GM12878 (cell line): ENCODE measurements at regions not wholly inside any gene's neighbourhood (a gene's known extent, or its start where the extent isn't known, plus 50 kb on each side); places are given as distances from the start of the nearest gene placed in this dataset.

Experiments
- ATAC-seq: fragments of 200-7000 bp; cut with Tn5 transposase; 3 replicates; pipeline ENCODE4 v1.9.1; 2020; ENCODE audit warnings: mild to moderate bottlenecking, moderate library complexity
- BruUV-seq: library from RNA; stranded (reverse); fragments of 400-500 nt; replicated peaks from 2 replicates; lab custom pipeline; 2021; lab: Mats Ljungman, UMichigan
- CTCF ChIA-PET: fragments of 300-600 bp; sonication (Branson Sonifier 250); formaldehyde crosslinking; extraction: SDS; loops from one replicate; lab custom pipeline; 2021; ENCODE audit warnings: inconsistent platforms; lab: Yijun Ruan, JAX
- POLR2A ChIA-PET: fragments of 350-600 bp; formaldehyde crosslinking; extraction: SDS; loops from one replicate; lab custom pipeline; 2021; ENCODE audit warnings: inconsistent platforms; lab: Charles Lee
- RAD21 ChIA-PET: fragments of 300-600 bp; sonication (Branson Sonifier 250); formaldehyde crosslinking; loops from one replicate; lab custom pipeline; 2023; ENCODE audit warnings: antibody characterized with exemption; ENCODE audit not compliant: unreplicated experiment; lab: Charles Lee
- SMC1A ChIA-PET: fragments of 300-600 bp; sonication (Branson Sonifier 250); formaldehyde crosslinking; loops from one replicate; lab custom pipeline; 2023; ENCODE audit not compliant: unreplicated experiment, uncharacterized antibody; lab: Charles Lee
- DNase-seq: peaks from one replicate; pipeline ENCODE4 v3.0.0-alpha.2; 2011; ENCODE audit warnings: low read depth, low spot score
- FAIRE-seq: peaks from 3 replicates; lab custom pipeline; 2011; peaks lifted over from hg19 to GRCh38; lab: Jason Lieb, UNC
- H2AFZ ChIP-seq: 2 replicates; pipeline ENCODE4 v1.6.0; 2011; ENCODE audit warnings: low read depth, low read length, control low read depth; ENCODE audit not compliant: control insufficient read depth
- H3K27ac ChIP-seq: 2 replicates; pipeline ENCODE4 v1.5.1; 2011; ENCODE audit warnings: control low read depth; ENCODE audit not compliant: control insufficient read depth, insufficient read depth
- H3K27me3 ChIP-seq, 2 experiments: replicated peaks in 1 of 2; 2 replicates each; pipeline versions ENCODE4 v1.6.0 to v1.6.1; 2011; ENCODE audit warnings: low read length in 1 of 2; ENCODE audit not compliant: control insufficient read depth in 2 of 2, insufficient read depth in 2 of 2
- H3K36me3 ChIP-seq, 2 experiments: 2 replicates each; pipeline ENCODE4 v1.5.1; 2011; ENCODE audit warnings: low read length in 1 of 2; ENCODE audit not compliant: control insufficient read depth in 2 of 2, insufficient read depth in 2 of 2
- H3K4me1 ChIP-seq: 2 replicates; pipeline ENCODE4 v1.6.1; 2011; ENCODE audit warnings: mild to moderate bottlenecking, low read length, moderate library complexity, mixed read lengths; ENCODE audit not compliant: control insufficient read depth, insufficient read depth
- H3K4me2 ChIP-seq: 2 replicates; pipeline ENCODE4 v1.6.0; 2011; ENCODE audit warnings: control low read depth; ENCODE audit not compliant: control insufficient read depth, insufficient read depth
- H3K4me3 ChIP-seq: fragments of 200-600 bp; sonication (generic); 2 replicates; pipeline ENCODE4 v1.5.1; 2016
- H3K79me2 ChIP-seq: 2 replicates; pipeline ENCODE4 v1.6.0; 2011; ENCODE audit warnings: low read length; ENCODE audit not compliant: control insufficient read depth, insufficient read depth
- H3K9ac ChIP-seq: 2 replicates; pipeline ENCODE4 v1.8.0; 2011; ENCODE audit warnings: low read length, control low read depth, mixed read lengths; ENCODE audit not compliant: control insufficient read depth, insufficient read depth
- H3K9me3 ChIP-seq: replicated peaks from 3 replicates; pipeline ENCODE4 v1.5.1; 2011; ENCODE audit warnings: mild to moderate bottlenecking, low read length; ENCODE audit not compliant: control insufficient read depth, insufficient read depth
- H4K20me1 ChIP-seq: 2 replicates; pipeline ENCODE4 v1.6.0; 2011; ENCODE audit not compliant: control insufficient read depth, insufficient read depth
- BCL11A ChIP-seq: IDR thresholded peaks from 2 replicates; pipeline ENCODE4 v1.6.1; 2011; ENCODE audit warnings: low read depth, low read length
- BMI1 ChIP-seq: fragments of 450-650 bp; IDR thresholded peaks from 2 replicates; pipeline ENCODE4 v1.6.1; 2016; ENCODE audit warnings: mild to moderate bottlenecking, moderate library complexity, borderline replicate concordance
- CBX5 ChIP-seq: sonication (generic); IDR thresholded peaks from 2 replicates; pipeline ENCODE4 v1.6.1; 2016; ENCODE audit warnings: low read depth, moderate library complexity, mild to moderate bottlenecking, inconsistent platforms
- CEBPB ChIP-seq, 2 experiments: fragments of 150-350 bp in 1 of 2; IDR thresholded peaks; 2 replicates each; pipeline ENCODE4 v1.6.1; 2012 to 2014; ENCODE audit warnings: low read depth in 2 of 2, low read length in 2 of 2, borderline replicate concordance in 1 of 2, inconsistent platforms in 1 of 2
- CHD4 ChIP-seq: fragments of 200-600 bp; sonication (generic); IDR thresholded peaks from 2 replicates; pipeline ENCODE4 v1.6.1; 2016; ENCODE audit warnings: mild to moderate bottlenecking
- E2F8 ChIP-seq: fragments of 450-650 bp; IDR thresholded peaks from 2 replicates; pipeline ENCODE4 v1.6.1; 2018; ENCODE audit warnings: mild to moderate bottlenecking, low read depth, moderate library complexity; ENCODE audit not compliant: partially characterized antibody
- HDAC6 ChIP-seq: fragments of 200-600 bp; sonication (generic); IDR thresholded peaks from one replicate; pipeline ENCODE4 v1.8.0; 2017; ENCODE audit warnings: antibody characterized with exemption; ENCODE audit not compliant: unreplicated experiment
- KDM1A ChIP-seq: fragments of 200-600 bp; sonication (generic); IDR thresholded peaks from 2 replicates; pipeline ENCODE4 v1.6.1; 2016; ENCODE audit warnings: borderline replicate concordance
- MTA3 ChIP-seq: IDR thresholded peaks from 2 replicates; pipeline ENCODE4 v1.6.1; 2012; ENCODE audit warnings: low read length, inconsistent platforms, borderline replicate concordance
- NFIC ChIP-seq: IDR thresholded peaks from 2 replicates; pipeline ENCODE4 v1.6.1; 2012; ENCODE audit warnings: low read depth, mild to moderate bottlenecking, inconsistent platforms, low read length, moderate library complexity
- NFYA ChIP-seq: IDR thresholded peaks from 2 replicates; pipeline ENCODE4 v1.6.1; 2011; ENCODE audit warnings: low read depth, mild to moderate bottlenecking, low read length, improper control_type of control experiment, borderline replicate concordance
- POLR2AphosphoS2 ChIP-seq: IDR thresholded peaks from 2 replicates; pipeline ENCODE4 v1.6.1; 2011; ENCODE audit warnings: low read depth, mild to moderate bottlenecking, low read length, improper control_type of control experiment, moderate library complexity
- RELA ChIP-seq: fragments of 450-650 bp; IDR thresholded peaks from 2 replicates; pipeline ENCODE4 v1.8.0; 2014; ENCODE audit warnings: borderline replicate concordance; ENCODE audit not compliant: partially characterized antibody
- RFX5 ChIP-seq: IDR thresholded peaks from 2 replicates; pipeline ENCODE4 v1.6.1; 2011; ENCODE audit warnings: low read depth, low read length, improper control_type of control experiment
- STAT3 ChIP-seq: IDR thresholded peaks from 2 replicates; pipeline ENCODE4 v1.6.1; 2011; ENCODE audit warnings: low read depth, low read length, improper control_type of control experiment
- TAF1 ChIP-seq: IDR thresholded peaks from 2 replicates; pipeline ENCODE4 v1.6.1; 2011; ENCODE audit warnings: mild to moderate bottlenecking, low read depth, low read length, borderline replicate concordance
- TARDBP ChIP-seq: IDR thresholded peaks from 2 replicates; pipeline ENCODE4 v1.6.1; 2016; ENCODE audit warnings: borderline replicate concordance
- TCF3 ChIP-seq: IDR thresholded peaks from 2 replicates; pipeline ENCODE4 v1.6.1; 2012; ENCODE audit warnings: low read depth, mild to moderate bottlenecking, low read length, borderline replicate concordance; ENCODE audit not compliant: insufficient read depth
- ZSCAN29 ChIP-seq: fragments of 450-650 bp; IDR thresholded peaks from 2 replicates; pipeline ENCODE4 v1.6.1; 2017; ENCODE audit warnings: mild to moderate bottlenecking, moderate library complexity
- WGBS: methylation state at CpG from one replicate; pipeline ENCODE4 v1.1.6; 2016; ENCODE audit warnings: low lambda C conversion rate; ENCODE audit not compliant: insufficient replicate concordance, insufficient coverage; ENCODE audit errors: missing lambda C conversion rate; 5-methylcytosine and 5-hydroxymethylcytosine counted together
- in situ Hi-C: fragments of 300-500 bp; cut with MboI; formaldehyde crosslinking; loops from 9 replicates; pipeline ENCODE4 v1.14.3; 2018; ENCODE audit warnings: mixed read lengths
- intact Hi-C: fragments of 100-400 bp; cut with micrococcal nuclease; formaldehyde crosslinking; loops from one replicate; pipeline ENCODE4 v1.14.2; 2022; ENCODE audit not compliant: unreplicated experiment
- TF ChIP-seq, protein P1 (sequence below): IDR thresholded peaks from 2 replicates; pipeline ENCODE4 v1.6.1; 2012; ENCODE audit warnings: low read depth, low read length, improper control_type of control experiment
- TF ChIP-seq, protein P2 (sequence below): fragments of 450-650 bp; IDR thresholded peaks from 2 replicates; pipeline ENCODE4 v1.6.1; 2017; ENCODE audit warnings: antibody characterized with exemption, mild to moderate bottlenecking, moderate library complexity

DNA sequence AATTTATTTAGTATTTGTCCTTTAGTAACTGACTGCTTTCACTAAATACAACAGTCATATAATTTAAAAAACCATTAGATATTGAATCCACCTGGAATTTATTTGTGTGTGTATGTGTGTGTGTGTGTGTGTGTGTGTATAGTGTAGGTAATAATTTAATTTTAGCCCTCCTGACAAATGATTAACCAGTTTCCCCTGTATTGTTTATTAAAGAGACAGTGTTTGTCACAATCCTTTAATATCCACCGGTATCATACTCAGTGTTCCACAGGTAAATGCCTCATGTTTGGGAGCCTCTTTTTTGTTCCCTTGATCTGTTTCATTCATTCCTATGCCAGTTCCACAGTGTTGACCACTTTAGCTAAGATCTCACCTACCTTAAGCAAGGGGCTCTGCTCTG lies 134.6 kb upstream of the IRX3 start (continued):
- TF ChIP-seq RFX5: no peak
- TF ChIP-seq NFIC: no peak
- TF ChIP-seq TAF1: no peak
- no peak for TF ChIP-seq HDAC6
- TF ChIP-seq CEBPB (IDR thresholded peaks at IDR 0.05; ENCODE audit: borderline replicate concordance in 1 of 2, low read depth in 2 of 2, low read length in 2 of 2): no peak

- Histone ChIP-seq H2AFZ (no peak overlapping the region), H3K36me3 (no peaks in the 10 kb centered on the region), H3K9me3 (no peaks in the 10 kb centered on the region), H3K27me3 (no peaks in the 10 kb centered on the region), H3K4me1 (no peaks in the 10 kb centered on the region), H3K4me3 (no peak overlapping the region), H4K20me1 (no peaks in the 10 kb centered on the region), H3K79me2 (no peaks in the 10 kb centered on the region), H3K4me2 (no peak overlapping the region), H3K27ac (no peak overlapping the region), H3K9ac (no peak overlapping the region)
- BruUV-seq: no TSS peak
- intact Hi-C loops (no loop called here), in situ Hi-C loops (no loop called here)
- no peak for FAIRE-seq
- ChIA-PET RAD21 (no interaction called here), POLR2A (no interaction called here), SMC1A (no interaction called here), CTCF (no interaction called here)
- no peak for DNase-seq
- no peak for ATAC-seq
- 0% methylated on average over 3 of the region's 3 CpGs for WGBS
- no peak for TF ChIP-seq NFYA
- TF ChIP-seq MTA3: no peak
- no peak for TF ChIP-seq CBX5
- TF ChIP-seq ZSCAN29: no peak
- no peak for TF ChIP-seq STAT3
- TF ChIP-seq E2F8: no peak
- no peak for TF ChIP-seq RELA
- TF ChIP-seq BMI1: no peak
- TF ChIP-seq TARDBP: no peak
- no peak for TF ChIP-seq TCF3
- TF ChIP-seq, protein P1, sequence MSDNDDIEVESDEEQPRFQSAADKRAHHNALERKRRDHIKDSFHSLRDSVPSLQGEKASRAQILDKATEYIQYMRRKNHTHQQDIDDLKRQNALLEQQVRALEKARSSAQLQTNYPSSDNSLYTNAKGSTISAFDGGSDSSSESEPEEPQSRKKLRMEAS: no peak
- no peak for TF ChIP-seq POLR2AphosphoS2
- no peak for TF ChIP-seq BCL11A
- TF ChIP-seq CHD4: no peak
- no peak for TF ChIP-seq KDM1A
- TF ChIP-seq, protein P2, sequence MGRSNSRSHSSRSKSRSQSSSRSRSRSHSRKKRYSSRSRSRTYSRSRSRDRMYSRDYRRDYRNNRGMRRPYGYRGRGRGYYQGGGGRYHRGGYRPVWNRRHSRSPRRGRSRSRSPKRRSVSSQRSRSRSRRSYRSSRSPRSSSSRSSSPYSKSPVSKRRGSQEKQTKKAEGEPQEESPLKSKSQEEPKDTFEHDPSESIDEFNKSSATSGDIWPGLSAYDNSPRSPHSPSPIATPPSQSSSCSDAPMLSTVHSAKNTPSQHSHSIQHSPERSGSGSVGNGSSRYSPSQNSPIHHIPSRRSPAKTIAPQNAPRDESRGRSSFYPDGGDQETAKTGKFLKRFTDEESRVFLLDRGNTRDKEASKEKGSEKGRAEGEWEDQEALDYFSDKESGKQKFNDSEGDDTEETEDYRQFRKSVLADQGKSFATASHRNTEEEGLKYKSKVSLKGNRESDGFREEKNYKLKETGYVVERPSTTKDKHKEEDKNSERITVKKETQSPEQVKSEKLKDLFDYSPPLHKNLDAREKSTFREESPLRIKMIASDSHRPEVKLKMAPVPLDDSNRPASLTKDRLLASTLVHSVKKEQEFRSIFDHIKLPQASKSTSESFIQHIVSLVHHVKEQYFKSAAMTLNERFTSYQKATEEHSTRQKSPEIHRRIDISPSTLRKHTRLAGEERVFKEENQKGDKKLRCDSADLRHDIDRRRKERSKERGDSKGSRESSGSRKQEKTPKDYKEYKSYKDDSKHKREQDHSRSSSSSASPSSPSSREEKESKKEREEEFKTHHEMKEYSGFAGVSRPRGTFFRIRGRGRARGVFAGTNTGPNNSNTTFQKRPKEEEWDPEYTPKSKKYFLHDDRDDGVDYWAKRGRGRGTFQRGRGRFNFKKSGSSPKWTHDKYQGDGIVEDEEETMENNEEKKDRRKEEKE: no peak
Observed at GRCh38 chr16:54418903-54419302, 132.3 kb upstream of the IRX3 start.
